ENCODE measurements at regions not wholly inside any gene's neighbourhood (a gene's known extent, or its start where the extent isn't known, plus 50 kb on each side); places are given as distances from the start of the nearest gene placed in this dataset.

DNA sequence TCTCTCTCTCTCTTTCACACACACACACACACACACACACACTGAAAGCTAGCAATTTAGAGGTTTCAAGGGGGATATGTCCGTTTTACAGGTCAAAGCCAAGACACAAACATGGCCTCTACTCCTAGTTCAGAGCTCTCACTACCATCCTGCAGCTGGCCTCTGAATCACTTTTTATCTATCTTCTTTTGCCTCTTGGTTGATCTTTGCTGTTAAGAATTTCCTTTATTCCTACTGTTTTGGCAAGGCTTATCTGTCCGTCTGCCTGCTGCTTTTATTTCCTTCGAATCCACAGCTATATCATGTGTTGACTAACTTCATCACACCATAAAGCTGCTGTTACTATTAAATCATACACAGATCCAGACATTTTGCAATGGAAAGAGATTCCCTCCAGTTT, 543.0 kb downstream of the PLCL1 start:
- no peak for DNase-seq (ENCODE audit: low read depth in 2 of 2)

DNA sequence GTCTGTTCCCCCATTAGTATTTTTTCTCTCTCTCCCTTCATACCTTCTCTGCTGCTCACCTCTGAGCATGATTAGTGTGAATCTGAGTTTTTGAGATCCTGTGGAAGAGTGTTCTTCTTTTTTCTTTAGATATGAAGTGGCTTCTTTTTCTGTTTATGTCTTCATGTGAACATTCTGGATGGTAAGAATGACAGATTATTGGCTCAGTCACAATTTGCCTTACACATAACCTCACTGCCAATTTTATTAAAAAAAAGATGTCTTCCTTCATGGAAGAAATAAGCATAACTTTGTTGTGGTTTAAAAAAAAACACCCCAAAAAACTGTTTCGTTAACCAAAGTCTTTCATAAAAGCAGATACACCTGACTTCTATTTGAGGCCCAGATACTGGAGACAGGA, 539.1 kb downstream of the PLCL1 start:
- DNase-seq (ENCODE audit: low read depth in 2 of 2) = no peak

DNA sequence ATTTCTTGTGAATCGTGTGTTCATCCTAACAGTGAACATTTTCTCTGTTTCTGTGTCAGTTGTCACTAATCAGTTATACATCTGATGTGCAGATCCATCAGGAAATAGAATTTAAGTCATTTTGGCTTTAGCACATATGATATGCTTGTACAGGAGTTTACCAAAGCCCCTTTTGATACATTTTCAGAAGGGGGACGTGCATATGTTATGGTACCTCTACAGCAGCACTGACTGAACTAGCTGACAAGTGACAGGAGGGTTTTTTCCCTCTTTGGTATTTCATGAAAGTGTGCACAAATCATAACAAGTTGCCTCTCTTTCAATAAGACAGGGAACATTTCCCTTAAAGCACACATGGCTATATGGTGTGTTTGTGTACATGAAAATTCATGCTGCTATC, 536.5 kb downstream of the PLCL1 start:
- no peak for DNase-seq (ENCODE audit: low read depth in 2 of 2)

DNA sequence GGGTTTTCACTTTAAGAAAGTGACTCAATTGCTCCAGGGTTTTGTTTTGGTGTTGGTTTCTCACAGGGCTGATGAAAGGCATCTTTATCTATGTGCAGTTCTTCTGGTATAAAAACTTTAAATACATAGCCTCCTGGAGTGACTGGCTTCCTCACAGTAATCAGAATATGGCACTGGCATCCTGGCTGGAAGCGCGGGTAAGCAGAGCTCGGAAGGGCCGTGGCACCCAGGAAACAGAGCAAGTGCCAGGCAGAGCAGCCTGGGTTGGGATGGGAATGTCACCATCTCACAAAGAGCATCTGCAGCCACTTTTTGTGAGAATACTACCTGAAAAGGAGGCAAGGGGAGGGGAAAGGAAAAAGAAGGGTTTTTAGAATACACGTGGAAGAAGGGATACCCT, 534.7 kb downstream of the PLCL1 start:
- no peak for DNase-seq (ENCODE audit: low read depth in 2 of 2)

DNA sequence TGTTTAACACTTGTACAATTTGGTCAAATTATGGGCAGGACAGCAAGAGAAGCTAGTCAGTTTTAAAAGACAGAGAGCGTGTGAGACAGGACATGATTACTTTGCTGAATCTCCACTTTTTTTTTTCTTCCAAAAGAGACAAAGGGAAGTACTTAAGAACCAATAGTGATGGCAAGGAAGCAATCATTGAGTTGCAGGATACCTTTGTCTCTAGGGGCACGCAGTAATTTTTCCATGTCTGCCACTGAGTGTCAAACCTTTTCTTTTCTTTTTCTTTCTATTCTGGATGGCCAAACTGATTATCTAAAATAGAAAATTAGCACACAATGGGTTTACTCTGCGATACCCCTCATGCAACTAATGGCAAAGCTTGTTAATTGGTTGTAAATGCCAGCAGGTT, 533.0 kb downstream of the PLCL1 start:
- DNase-seq (ENCODE audit: low read depth in 2 of 2) = no peak

DNA sequence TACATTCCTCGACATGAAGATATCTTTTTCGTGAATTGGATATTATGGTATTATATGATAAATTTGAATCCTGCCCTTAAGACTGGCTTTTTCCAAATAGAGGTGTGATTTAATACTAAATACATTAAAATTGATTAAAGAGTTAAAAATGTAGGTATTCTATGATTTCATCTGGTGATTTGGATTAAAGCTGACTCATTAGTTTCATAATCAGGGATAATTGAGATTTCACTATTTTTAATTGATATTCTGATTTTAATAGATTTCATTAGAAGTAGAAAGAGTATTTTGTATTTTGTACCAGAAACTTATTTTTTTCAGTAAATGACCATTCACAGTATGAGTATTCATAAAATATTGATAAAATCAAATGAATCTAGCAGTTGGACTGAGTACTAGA, 524.1 kb downstream of the PLCL1 start:
- no peak for DNase-seq (ENCODE audit: low read depth in 2 of 2)

DNA sequence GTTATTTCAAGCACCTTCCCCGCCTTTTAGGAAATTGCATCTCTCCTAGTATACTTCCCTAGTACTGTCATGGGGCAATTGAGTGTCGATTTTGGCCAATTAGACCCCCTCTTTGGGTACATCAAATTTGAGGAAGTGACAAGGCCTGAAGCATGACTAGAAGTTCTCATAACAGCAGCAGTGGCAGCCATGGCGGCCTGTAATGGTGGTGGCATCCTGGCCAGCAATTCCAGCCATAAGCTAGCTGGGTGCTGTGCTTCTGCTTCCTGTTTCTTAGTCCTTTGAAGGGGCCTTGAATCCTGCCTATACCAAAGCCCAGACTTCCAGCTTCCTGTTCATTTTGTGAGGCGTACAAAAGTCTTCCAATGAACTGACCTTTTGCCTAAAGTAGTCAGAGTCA, 523.1 kb downstream of the PLCL1 start:
- DNase-seq (ENCODE audit: low read depth in 2 of 2) = no peak

DNA sequence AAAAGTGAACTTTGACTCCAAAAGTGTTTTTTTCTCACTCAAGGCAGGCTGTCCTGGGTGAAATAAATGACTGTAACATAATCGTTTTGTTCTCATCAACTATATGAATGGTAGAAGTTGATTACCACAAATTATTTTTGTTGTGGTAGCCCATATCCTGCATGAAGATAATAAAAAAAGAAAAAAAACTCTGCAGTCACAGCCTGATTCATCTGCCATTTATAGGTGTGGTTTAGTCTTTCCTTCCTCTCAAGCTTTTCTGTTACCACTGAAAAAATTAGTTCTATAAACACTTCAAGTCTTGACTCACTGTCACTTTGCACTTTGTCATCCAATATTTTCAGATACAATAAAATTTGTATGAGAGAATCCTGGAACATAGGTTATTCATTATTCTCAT, 522.0 kb downstream of the PLCL1 start:
- DNase-seq (ENCODE audit: low read depth in 2 of 2) = no peak

DNA sequence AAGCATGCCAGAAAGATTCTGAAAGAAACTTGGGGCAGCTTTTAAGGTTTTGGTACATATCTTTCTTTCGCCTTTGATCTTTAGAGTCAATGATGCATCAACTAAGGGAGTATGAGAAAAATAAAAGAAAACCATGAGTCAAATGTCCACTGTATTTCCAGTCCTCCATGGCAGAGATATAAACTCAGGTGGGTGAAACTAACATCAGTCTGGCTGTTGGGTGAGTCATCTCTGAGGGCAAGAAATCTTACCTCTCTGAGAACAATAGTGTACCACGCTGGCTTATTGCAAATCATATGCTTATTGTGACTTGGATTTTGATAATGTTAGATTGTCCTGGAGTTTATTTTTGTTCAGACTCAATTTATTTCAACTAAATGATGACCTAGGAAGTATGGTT, 521.0 kb downstream of the PLCL1 start:
- DNase-seq (ENCODE audit: low read depth in 2 of 2) = no peak

DNA sequence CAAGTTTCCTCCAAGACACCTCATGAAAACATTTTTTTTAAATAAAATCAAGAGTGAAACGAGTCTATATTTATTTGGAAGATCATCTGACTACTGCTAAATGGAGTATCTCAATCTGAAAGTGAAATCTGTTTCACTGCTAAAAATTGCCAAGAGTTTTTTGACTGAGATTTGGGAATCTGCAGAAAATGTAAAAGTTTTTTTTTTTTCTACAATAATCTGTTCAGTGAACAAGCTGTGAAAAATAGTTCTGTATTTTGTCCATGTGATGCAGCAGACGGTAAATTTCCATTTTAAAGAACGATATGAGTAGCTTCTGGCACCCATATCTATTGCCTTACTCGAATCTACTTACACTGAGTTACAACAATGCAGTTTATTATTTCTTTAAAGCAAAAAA, 519.7 kb downstream of the PLCL1 start:
- DNase-seq (ENCODE audit: low read depth in 2 of 2) = no peak

DNA sequence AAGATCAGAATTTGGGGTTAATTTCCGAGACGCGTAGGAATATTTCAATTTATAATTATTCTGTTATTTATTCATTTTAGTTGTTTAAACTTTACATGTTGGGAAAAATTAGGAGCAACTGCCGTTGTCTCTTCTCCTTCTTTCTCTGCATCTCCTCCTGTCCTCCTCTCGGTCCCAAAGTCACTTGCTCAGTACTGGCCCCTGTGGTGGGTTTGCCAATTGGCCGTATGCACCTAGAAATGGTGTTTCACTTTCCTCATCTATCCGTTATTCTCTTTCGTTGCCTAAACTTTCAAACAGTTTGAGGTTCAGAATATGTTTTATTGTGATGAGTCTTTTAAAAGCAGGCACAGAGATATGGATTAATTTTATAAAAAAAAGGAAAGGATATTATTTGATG, 517.9 kb downstream of the PLCL1 start:
- no peak for DNase-seq (ENCODE audit: low read depth in 2 of 2)

DNA sequence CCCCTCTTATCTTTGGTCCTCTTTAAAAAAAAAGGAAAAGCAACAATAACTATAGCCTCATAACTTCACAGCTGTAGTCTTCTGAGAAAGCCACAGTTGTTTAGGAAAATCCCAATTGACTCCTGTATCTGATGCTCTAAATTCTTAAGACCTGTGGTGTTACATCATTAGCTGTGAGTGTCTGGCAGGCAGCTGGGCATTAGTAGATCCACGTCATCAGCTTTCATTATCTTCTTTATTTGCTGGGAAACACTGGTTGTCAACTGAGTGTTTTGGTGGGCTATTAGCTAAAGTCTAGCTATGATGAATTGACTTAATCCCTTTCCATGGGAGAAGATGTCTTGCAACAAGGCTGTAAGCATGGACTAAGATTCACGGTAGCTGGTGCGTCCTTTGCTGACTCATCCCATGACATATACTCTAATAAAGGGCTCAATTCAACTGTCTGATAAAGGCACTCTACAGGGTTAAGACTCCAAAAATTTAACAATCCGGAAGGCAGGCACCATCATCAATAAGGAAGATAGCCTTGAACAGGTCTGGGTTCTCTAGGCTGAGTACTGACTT, 517.2 kb downstream of the PLCL1 start:
- DNase-seq (ENCODE audit: low read depth in 2 of 2) = no peak

DNA sequence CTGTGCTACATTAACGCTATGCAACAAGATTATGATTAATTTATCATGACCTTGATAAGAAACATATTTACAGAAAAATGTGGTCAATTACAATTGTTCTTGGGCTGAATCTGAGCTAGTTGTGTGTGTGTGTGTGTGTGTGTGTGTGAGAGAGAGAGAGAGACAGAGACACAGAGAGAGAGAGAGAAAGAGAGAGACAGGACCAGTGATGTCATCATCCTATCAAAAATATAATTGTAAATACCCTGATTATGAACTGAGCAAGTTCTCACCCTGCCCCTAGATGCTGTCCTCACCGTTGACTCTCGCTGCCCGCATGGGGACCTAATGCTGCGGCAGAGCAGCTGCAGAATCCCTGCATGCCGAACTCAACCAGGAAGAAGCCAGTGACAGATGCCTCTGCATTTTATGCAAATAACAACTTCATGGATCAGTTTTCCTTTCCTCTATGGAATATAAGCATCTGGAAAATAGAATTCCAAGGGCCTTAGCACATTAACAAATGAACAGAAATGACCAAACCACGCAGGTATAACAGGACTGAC, 512.5 kb downstream of the PLCL1 start:
- DNase-seq (ENCODE audit: low read depth in 2 of 2) = no peak

DNA sequence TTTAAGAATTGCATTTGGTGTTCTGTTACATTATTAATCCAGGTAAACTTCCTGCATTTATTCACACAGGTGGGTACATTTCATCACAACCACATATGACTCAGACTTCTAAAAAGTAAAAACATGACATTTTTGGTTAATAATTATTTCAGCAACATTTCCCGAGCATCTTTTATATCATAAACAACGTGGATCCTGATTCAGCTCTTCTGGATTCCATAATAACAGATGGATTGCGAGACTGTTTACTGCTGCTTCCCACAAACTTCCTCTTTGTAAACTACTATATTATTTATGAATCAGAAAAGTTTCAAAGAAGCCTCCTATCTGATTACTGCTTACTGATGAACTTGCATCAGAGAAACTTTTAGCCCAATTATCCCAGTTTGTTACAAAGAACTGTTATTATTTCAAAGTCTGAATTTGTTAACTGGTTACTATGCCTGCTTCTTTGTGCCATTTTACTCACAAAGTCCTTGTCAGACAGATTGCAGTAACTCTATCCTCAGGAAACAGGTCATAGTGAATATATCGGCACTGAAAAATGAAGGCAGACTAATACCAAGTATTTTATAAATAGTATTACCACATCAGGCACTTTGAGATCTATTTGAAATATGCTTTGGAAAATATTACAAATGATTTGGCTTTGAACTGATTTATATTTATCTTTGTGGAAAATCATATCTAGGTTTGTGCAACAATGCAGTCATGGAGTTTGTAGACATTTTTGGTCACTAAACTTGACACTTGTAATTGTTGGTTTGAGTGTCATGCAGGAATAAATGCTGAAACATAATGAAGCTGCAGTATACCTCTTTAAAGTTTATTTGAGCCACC, 511.6 kb downstream of the PLCL1 start:
- DNase-seq (ENCODE audit: low read depth in 2 of 2) = no peak

DNA sequence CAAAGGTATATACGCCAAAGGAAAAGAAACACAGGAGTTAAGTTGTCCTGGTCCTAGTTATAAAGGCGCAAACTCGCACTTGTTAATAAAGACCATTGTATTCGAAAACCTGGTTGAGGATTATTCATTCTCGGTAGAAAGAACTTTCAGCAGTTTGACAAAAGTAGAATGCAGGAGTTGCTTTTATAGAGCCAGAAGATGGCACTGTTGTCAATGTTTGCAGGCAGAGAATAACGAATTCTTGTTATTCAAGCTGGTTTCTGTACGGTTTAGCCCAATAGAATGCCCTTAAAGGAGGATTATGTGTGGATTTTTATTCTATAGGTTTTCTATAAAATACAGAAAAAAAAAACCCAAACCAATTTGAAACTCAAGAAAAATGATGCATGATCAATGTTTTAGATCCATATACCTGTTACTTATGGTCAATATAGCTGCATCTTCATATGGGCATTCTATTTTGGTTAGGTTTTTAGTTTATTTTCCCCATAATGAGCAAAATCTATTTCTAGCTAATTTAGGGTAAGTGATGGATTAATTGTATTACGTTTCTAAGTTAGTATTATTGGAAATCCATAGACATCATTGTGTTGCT, 510.3 kb downstream of the PLCL1 start:
- DNase-seq (ENCODE audit: low read depth in 2 of 2) = peak in 1 of 2 donors; percentile 25

DNA sequence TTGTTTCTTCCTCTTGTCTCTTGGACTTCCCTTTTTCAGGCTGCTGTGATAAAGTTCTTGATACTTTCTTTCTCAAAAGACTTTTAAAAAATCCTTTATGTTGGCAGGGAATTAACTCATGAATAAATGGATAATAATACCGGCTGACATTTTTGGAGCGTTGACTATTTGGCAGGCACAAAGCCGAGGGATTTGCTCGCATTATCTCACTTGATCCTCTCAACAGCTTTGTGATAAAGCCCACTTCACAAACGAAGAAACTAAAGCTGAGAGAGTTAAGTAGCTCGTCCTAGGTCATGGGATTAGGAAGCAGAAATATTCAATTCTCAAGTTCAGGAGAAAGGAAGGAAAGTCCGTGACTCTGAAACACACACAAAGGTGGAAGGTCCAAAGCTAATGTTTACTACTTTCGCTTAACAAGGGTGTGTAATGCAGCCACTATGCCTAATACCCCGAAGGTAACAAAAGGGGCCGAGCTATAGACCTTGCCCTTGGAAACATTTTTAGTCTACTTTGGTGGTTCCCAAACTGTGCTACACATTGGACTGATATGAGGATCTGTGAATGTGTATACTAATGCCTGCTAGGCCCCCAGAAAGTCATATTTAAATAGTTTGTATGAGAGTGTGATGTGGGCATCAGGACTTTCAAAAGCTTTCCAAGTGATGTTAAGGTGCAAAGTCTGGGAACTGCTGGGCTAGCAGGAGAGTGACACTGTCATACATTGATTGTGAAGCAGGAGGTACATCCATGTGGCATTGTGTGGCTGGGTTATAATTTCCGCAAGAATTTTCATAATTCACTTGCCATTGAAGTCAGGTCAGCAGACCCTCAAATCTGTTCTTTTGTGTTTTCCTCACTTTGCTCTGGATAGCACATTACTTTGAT, 508.4 kb downstream of the PLCL1 start:
- DNase-seq (ENCODE audit: low read depth in 2 of 2) = no peak

DNA sequence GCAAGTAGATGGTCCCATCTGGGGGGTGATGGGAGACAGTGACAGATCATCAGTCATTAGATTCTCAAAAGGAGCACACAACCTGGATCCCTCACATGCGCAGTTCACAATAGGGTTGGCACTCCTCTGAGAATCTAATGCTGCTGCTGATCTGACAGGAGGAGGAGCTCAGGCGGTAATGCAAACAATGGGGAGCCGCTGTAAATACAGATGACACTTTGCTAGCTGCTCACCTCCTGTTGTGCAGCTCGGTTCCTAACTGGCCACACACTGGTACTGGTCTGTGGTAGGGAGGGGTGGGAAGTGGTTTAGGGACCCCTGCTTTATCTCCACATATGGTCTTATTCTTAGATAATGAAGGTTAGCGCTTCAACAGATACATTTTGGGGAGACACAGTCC, 506.6 kb downstream of the PLCL1 start:
- DNase-seq (ENCODE audit: low read depth in 2 of 2) = no peak

DNA sequence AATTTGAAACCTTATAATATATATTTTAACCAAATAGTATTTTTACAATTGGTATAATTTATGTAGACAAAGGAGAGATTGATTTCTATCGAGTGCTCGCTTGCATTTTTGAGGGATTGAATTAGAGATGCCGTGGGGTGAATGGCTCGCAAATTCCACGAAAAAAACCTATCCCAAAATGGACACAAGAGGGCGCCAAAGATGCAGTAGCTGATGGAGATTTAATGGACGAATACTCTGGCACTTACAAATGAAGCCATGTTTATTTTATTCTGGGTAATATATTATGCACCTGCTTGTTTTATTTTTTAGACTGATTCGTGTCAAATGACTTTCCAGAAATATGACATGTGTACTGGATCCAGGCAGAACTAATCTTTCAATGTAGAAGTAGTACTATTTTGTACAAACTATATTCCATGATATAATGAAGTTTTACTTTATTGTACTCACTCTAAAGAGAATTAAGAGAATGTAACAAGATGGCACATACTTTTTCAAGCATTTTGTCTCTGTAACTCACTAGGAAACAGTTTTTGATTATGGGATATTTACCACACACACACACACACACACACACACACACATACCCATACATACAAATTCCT, 505.4 kb downstream of the PLCL1 start:
- DNase-seq (ENCODE audit: low read depth in 2 of 2) = peak; percentile 11 to 62

DNA sequence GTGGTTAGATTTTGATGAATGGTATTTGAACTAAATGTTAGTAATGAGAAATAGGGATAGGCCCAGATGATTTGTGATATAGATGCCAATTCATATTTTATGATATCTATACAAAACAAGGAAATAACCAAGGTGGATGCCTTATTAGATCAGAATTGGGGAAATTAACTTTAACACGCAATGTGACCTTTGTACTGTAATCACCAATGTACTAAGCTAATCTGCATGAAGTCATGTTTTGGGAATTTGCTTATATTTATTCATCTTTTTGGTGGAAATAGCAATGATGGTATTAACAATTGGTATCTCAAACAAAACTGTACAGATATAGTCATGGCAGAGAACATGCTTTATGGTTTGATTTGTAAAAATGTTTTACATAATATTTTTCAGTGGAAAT, 504.7 kb downstream of the PLCL1 start:
- DNase-seq (ENCODE audit: low read depth in 2 of 2) = no peak

DNA sequence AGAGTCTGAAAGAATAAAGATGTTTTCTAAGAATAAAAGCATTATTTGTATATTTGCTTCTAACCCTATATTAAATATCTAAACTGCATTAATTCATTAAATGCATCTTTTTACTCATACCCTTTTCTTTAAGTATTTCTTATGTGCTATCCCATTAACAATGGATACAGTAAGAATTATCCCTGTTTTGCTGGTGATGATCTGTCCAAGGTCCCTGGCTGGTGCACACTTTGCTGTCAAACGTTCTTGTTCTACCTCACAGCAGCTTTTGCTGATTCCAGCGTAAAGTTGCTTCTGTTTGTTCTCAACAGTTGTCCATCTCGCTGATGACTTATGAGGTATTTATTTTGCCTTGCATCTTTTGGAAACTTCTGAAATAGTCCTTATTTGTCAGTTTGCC, 504.0 kb downstream of the PLCL1 start:
- no peak for DNase-seq (ENCODE audit: low read depth in 2 of 2)

DNA sequence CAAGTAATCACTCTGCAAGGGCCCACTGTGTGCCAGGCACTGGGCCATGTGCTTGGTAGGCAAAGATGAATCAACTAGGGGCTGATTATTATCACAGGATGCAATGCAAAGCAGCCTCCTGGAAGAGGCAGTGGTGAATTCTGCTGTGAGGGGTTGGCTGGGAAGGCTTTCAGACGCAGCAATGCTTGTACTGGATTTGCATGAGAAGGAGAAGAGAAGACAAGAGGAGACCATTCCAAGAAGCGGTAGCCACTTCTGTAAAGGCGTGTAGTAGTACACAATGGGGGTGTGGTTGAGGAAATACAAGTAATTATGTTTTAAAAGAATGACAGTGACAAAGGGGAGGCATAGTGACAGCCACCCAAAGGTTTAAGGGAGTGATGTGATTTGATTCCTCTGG, 502.7 kb downstream of the PLCL1 start:
- DNase-seq (ENCODE audit: low read depth in 2 of 2) = no peak

DNA sequence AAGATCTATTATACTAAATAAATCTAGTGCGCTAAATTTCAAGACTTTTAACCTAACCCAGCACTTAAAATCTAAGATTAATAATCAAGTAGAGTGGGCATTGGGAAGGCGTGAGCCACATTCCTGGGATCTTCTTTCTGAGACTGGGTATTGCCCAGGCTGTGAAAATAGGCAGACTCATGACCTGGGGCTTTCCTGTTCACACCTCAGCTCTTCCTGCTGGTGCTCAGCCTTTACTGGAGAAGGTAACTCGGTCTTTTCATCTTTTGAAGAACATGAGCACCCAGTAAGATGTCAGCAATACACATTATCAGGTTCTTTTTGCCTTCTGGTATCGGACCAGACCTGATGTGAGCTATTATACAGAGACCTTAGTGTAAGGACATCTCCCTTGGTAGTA, 500.5 kb downstream of the PLCL1 start:
- DNase-seq (ENCODE audit: low read depth in 2 of 2) = no peak
